GM12872 (cell line): ENCODE measurements at regions not wholly inside any gene's neighbourhood (a gene's known extent, or its start where the extent isn't known, plus 50 kb on each side); places are given as distances from the start of the nearest gene placed in this dataset.

Source experiments
- TF ChIP-seq, protein P1 (sequence below): IDR thresholded peaks from 3 replicates; pipeline ENCODE4 v1.5.1; 2011; ENCODE audit warnings: low read depth, mild to moderate bottlenecking, low read length, moderate library complexity; ENCODE audit not compliant: insufficient read depth

DNA sequence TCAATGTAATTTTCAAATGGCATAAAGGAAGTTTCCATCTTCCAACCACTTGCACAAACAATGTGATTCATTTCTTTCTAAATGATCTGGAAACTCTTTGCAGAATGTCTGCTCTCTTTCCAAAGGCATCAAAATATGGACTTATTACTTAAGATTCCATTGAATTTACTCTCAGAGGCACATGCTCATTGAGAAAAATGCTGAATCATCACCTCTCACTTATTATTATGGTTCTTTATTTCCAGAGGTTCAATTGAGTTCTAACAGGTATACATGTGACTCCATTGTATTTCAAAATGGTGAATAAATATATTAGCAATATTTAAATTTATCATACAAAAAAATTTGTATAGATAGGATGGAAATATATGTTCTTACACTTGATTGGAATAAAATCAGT lies 1140.6 kb downstream of the EFNA5 start:
- TF ChIP-seq, protein P1, sequence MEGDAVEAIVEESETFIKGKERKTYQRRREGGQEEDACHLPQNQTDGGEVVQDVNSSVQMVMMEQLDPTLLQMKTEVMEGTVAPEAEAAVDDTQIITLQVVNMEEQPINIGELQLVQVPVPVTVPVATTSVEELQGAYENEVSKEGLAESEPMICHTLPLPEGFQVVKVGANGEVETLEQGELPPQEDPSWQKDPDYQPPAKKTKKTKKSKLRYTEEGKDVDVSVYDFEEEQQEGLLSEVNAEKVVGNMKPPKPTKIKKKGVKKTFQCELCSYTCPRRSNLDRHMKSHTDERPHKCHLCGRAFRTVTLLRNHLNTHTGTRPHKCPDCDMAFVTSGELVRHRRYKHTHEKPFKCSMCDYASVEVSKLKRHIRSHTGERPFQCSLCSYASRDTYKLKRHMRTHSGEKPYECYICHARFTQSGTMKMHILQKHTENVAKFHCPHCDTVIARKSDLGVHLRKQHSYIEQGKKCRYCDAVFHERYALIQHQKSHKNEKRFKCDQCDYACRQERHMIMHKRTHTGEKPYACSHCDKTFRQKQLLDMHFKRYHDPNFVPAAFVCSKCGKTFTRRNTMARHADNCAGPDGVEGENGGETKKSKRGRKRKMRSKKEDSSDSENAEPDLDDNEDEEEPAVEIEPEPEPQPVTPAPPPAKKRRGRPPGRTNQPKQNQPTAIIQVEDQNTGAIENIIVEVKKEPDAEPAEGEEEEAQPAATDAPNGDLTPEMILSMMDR, result no peak

DNA sequence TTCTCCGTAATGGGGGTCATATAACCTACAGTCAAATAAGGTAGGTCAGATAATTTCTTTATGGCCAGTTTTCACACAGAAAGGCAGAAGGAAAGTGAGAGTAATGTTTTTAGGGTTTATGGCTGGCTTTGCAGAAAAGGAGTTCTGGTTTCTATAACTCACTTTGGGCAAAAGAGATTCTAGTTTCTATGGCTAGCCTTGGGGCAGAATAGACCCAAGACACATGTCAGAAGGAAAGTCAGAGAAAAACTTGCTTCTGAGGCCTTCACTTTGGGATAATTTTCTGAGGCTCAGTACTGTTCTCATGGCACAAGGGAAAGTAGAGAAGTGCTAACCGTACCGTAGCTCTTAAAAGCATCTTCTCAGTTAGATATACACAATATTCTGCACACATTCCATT lies 1145.3 kb downstream of the EFNA5 start:
- TF ChIP-seq, protein P1, result no peak

DNA sequence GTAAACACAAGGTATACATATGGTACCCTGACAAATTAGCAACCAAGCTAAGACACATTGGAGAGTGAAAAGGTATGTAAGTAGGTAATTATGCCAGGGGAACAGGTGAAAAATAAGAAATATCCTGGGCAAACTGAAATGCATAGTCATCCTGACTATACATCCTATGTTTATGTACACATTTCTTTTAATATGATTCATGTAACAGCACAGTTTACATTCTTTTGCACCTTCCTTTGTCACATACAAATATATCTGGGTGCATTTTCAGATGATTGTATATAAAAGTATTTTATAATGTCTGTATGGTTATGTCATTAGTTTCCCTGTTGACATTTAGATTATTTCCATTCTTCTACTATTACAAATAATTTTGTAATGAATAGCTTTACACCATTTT lies 1146.9 kb downstream of the EFNA5 start:
- TF ChIP-seq, protein P1, result no peak

DNA sequence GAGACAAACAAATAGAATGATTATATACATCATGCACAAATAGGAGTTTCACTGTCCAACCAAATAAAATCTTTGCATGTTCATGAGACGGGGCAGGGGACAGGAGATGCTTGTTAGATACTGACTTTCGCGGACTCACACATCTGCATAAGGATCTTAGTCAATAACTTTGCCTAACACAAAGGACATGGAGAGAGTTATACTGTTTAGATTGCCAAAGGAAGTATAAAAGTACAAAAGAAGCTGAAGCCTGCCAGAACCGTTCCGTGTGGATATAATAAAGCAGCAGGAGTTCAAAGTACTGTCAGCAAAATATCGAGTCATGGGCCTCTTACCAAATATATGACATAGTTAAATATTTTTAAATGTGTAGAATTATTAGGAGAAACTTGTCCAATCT lies 1148.4 kb downstream of the EFNA5 start:
- TF ChIP-seq, protein P1, result no peak

DNA sequence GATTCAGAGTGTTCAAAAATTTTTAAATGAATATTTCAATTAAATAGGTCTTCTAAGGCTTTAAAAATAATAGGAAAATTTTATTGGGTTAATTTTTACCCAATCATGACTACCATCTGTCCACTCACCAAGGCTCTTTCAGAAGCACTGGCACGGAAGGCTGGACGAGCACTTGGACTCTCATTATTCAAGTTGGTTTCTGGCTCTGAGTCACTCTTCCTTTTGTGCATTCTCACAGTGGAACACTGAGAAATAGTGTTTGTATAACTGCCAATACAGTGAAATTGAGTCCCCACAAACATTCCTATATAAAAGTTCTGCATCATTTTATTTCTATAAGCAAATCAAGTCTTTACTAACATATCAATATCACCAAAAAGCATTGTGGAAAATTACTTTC lies 1149.0 kb downstream of the EFNA5 start:
- TF ChIP-seq, protein P1, result no peak

DNA sequence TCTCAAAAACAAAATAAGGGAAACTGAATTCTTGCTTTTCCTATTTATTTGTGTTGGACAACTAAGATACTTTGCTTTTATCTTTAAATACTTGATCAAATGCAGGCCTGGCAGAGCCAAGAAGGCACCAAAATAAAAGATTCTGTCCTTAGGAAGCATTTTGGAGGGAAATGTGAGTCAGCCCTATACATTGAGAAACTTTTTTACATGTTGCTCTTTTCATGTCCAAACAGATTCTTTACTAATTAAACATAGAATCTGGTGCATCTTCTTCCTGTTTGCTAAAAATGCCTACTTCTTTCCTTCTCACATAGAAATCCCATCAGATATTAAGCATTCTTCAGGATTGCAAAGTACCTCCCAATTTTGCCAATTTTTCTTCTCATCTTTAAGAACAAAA lies 1160.4 kb downstream of the EFNA5 start:
- TF ChIP-seq, protein P1, result no peak

DNA sequence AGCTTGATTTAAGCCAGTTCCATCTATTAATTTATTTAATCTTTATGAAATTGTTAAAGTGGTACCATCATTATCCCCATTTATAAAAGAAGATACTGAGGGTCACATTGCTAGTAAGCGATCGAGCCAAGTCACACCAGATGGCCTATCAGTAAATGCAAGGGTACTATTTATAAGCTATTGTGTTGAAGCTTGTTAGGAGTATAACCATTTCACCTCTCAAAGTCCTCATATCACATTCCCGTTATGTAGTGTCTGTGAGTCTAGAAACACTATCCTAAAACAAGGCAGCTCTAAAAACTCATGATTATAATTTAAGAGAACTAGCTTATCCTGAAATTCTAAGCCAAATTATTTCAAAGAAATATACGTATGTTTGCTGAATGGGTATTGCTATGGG lies 1161.8 kb downstream of the EFNA5 start:
- TF ChIP-seq, protein P1, result no peak

DNA sequence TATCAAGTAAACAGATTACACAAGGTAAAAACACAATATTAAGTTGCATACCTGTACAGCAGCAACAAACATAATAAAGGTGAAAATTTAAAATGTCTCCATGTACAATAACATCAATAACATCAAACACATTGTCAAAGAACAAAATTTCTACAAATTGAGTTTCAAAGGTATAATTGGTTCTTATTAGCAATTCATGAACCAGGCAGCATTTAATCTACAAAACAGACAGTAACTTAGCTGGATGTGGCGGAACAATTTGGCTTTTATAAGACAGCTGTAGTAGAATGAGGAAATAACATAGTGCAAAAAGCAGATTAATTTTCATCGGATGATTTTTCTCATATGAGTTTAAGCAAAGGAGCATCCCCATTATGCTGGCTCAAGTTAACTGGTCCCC lies 1176.8 kb downstream of the EFNA5 start:
- TF ChIP-seq, protein P1, result no peak
